ENCODE measurements at regions not wholly inside any gene's neighbourhood (a gene's known extent, or its start where the extent isn't known, plus 50 kb on each side); places are given as distances from the start of the nearest gene placed in this dataset.
"Not testable (repeated sequence)": the region's sequence is repeated elsewhere in the genome, so short reads cannot be mapped to it uniquely, and the experiment has no call there.

DNA sequence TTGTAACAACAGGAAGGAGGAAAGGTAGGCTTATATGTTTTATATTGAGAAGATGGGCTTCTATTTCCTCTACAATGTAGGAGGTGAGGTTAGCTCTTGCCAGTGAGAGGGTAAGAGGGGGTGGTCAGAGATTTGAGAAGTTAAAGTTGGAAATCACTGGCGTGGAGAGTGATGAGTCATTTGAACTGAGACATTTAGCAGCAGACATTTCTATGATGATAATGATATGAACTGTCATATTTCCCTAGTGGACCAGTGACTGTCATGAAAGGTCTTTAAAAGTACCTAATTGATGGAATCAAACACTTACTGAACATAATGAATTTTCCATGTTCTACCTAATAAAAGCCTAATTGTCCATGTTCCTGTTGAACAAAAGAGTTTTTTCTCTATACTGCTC lies 126.1 kb downstream of the FAM161A start:
- Histone ChIP-seq H3K27ac (no peak overlapping the region), H3K9me3 (no peaks in the 10 kb centered on the region), H3K27me3 (no peaks in the 10 kb centered on the region), H3K4me1 (no peaks in the 10 kb centered on the region), H3K4me3 (no peak overlapping the region), H3K36me3 (replicated peaks in 1 of 2; ENCODE audit: insufficient read depth in 1 of 2, low read depth in 2 of 2) (no peaks in the 10 kb centered on the region)
- TF ChIP-seq, protein P1, sequence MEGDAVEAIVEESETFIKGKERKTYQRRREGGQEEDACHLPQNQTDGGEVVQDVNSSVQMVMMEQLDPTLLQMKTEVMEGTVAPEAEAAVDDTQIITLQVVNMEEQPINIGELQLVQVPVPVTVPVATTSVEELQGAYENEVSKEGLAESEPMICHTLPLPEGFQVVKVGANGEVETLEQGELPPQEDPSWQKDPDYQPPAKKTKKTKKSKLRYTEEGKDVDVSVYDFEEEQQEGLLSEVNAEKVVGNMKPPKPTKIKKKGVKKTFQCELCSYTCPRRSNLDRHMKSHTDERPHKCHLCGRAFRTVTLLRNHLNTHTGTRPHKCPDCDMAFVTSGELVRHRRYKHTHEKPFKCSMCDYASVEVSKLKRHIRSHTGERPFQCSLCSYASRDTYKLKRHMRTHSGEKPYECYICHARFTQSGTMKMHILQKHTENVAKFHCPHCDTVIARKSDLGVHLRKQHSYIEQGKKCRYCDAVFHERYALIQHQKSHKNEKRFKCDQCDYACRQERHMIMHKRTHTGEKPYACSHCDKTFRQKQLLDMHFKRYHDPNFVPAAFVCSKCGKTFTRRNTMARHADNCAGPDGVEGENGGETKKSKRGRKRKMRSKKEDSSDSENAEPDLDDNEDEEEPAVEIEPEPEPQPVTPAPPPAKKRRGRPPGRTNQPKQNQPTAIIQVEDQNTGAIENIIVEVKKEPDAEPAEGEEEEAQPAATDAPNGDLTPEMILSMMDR (IDR thresholded peaks at IDR 0.05), result no peak
- TF ChIP-seq POLR2A (IDR thresholded peaks at IDR 0.05), result no peak
- DNase-seq (no peak), ATAC-seq (no peak)
- intact Hi-C loops (cut with DNase I), result no loop called here
- WGBS, 2 donors, result 75 to 77% methylated on average over 1 of the region's 1 CpG

DNA sequence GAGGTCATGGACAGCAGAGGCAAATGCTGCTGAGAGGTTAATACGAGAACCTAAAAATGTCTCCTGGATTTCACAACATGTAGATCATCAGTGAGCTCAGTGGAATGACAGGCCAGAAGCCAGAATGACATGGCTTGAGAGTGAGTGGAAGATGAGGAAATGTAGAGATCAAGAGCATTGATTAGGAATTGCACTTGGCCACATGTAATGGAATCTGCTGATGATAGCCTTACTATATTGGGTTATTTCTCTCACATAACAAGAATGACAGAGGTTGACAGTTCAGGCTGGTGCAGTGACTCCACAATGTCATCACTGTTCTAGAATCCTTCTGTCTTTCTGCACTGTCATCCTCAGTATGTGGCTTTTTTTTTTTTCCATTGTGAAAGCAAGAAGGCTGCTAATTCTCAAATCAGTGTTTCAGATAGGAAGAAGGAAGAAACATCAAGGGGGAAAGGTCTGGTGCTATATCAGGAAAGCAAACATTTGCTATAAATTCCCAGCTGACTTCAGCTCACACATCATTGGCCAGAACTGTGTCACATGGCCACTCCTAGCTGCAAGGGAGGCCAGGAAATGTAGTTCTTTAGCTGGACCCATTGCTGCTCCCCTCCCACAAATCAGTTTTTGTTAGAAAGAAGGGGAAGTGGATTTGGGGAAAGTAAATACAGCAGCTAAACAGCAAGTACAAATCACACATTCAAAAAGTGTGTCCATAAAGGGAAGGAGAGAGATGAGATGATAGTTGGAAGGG lies 127.2 kb downstream of the FAM161A start:
- TF ChIP-seq, protein P1 (IDR thresholded peaks at IDR 0.05), result no peak
- TF ChIP-seq POLR2A (IDR thresholded peaks at IDR 0.05), result no peak
- ATAC-seq, result no peak
- H3K9me3 ChIP-seq, result no peaks in the 10 kb centered on the region
- intact Hi-C loops (cut with DNase I), result no loop called here
- H3K4me1 ChIP-seq, result no peaks in the 10 kb centered on the region
- no peak overlapping the region for H3K27ac ChIP-seq
- no peak overlapping the region for H3K4me3 ChIP-seq
- no peaks in the 10 kb centered on the region for H3K36me3 ChIP-seq (replicated peaks in 1 of 2; ENCODE audit: insufficient read depth in 1 of 2, low read depth in 2 of 2)
- 88 to 100% methylated on average over 1 of the region's 1 CpG for WGBS, 2 donors
- H3K27me3 ChIP-seq, result no peaks in the 10 kb centered on the region
- no peak for DNase-seq

DNA sequence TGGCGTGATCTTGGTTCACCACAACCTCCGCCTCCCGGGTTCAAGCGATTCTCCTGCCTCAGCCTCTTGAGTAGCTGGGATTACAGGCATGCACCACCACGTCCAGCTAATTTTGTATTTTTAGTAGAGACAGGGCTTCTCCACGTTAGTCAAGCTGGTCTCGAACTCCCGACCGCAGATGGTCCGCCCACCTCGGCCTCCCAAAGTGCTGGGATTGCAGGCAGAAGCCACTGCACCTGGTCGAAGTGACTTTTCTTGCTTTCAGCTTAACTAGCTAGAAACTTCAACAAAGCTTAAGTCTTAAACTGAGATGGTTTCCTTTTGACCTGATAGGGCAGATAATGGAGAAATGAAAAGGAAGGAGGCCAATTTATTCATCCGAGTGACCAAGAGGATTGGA lies 130.5 kb downstream of the FAM161A start:
- intact Hi-C loops (cut with DNase I); H3K36me3 ChIP-seq (replicated peaks in 1 of 2; ENCODE audit: insufficient read depth in 1 of 2, low read depth in 2 of 2); H3K4me1 ChIP-seq; ATAC-seq; H3K9me3 ChIP-seq; H3K4me3 ChIP-seq; DNase-seq; H3K27me3 ChIP-seq; H3K27ac ChIP-seq: not testable (repeated sequence)
- 86 to 90% methylated on average over 13 of the region's 13 CpGs for WGBS, 2 donors

DNA sequence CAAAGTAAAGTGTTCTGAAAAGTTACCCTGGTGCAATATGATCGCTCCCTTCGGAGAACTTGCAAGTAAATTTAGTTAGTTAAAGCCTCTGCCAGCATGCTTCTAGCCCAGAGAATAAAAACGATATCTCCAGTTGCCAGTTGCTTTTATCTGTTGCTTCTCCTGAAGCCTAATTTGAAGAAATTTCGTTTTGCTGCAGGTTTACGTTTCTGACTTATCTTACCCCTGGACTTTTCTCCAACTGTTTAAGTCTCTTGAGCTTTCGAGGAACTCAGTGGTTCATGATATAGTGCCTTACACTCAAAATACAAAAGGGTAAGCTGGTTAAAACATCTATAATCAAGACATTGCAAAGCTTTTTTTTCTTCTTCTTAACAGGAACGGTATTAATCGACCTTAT lies 131.1 kb downstream of the FAM161A start:
- no peak for ATAC-seq
- 81% methylated on average over 8 of the region's 8 CpGs for WGBS, 2 donors
- H3K4me3 ChIP-seq, result no peak overlapping the region

GRCh38 chr2:61722318-61722717 lies 131.5 kb downstream of the FAM161A start:
- Histone ChIP-seq H3K4me1 (no peaks in the 10 kb centered on the region), H3K27me3 (no peaks in the 10 kb centered on the region), H3K27ac (no peak overlapping the region), H3K9me3 (no peaks in the 10 kb centered on the region), H3K4me3 (no peak overlapping the region), H3K36me3 (replicated peaks in 1 of 2; ENCODE audit: insufficient read depth in 1 of 2, low read depth in 2 of 2) (no peaks in the 10 kb centered on the region)
- TF ChIP-seq, protein P1 (IDR thresholded peaks at IDR 0.05), result no peak
- no peak for TF ChIP-seq POLR2A (IDR thresholded peaks at IDR 0.05)
- 76 to 97% methylated on average over 1 of the region's 1 CpG for WGBS, 2 donors
- DNase-seq (no peak), ATAC-seq (no peak)
- intact Hi-C loops (cut with DNase I), result no loop called here

More for the DNA sequence above, 131.1 kb downstream of the FAM161A start:
- no peaks in the 10 kb centered on the region for H3K9me3 ChIP-seq
- H3K27ac ChIP-seq, result no peak overlapping the region
- H3K36me3 ChIP-seq (replicated peaks in 1 of 2; ENCODE audit: insufficient read depth in 1 of 2, low read depth in 2 of 2), result no peaks in the 10 kb centered on the region
- intact Hi-C loops (cut with DNase I), result no loop called here
- DNase-seq, result no peak
- no peak for TF ChIP-seq POLR2A (IDR thresholded peaks at IDR 0.05)
- H3K4me1 ChIP-seq, result no peaks in the 10 kb centered on the region
- H3K27me3 ChIP-seq, result no peaks in the 10 kb centered on the region

GRCh38 chr2:61721382-61721781 lies 132.5 kb downstream of the FAM161A start:
- DNase-seq (no peak), ATAC-seq (no peak)
- TF ChIP-seq POLR2A (IDR thresholded peaks at IDR 0.05), result no peak
- TF ChIP-seq, protein P1 (IDR thresholded peaks at IDR 0.05), result no peak
- intact Hi-C loops (cut with DNase I), result no loop called here
- H3K4me1 ChIP-seq, result no peaks in the 10 kb centered on the region
- H3K27me3 ChIP-seq, result no peaks in the 10 kb centered on the region
- H3K4me3 ChIP-seq, result no peak overlapping the region
- no peak overlapping the region for H3K27ac ChIP-seq
- WGBS, 2 donors, result 79 to 100% methylated on average over 2 of the region's 2 CpGs
- no peaks in the 10 kb centered on the region for H3K9me3 ChIP-seq
- no peaks in the 10 kb centered on the region for H3K36me3 ChIP-seq (replicated peaks in 1 of 2; ENCODE audit: insufficient read depth in 1 of 2, low read depth in 2 of 2)
